ENCODE measurements at regions not wholly inside any gene's neighbourhood (a gene's known extent, or its start where the extent isn't known, plus 50 kb on each side); places are given as distances from the start of the nearest gene placed in this dataset.

GRCh38 chr11:81342966-81343365 lies 1390.7 kb downstream of the FAM181B start:
- TF ChIP-seq CTCF (IDR thresholded peaks at IDR 0.05 in 4 of 5, conservative IDR thresholded peaks at IDR 0.05 in 1 of 5) (no peak), POLR2A (IDR thresholded peaks at IDR 0.05) (no peak)

All from gastrocnemius medialis (tissue), 4 donors.